CD14-positive monocyte (primary cell): ENCODE measurements at regions not wholly inside any gene's neighbourhood (a gene's known extent, or its start where the extent isn't known, plus 50 kb on each side); places are given as distances from the start of the nearest gene placed in this dataset.
"Not testable (repeated sequence)": the region's sequence is repeated elsewhere in the genome, so short reads cannot be mapped to it uniquely, and the experiment has no call there.

Experiments used
- DNase-seq, 3 donors: peaks; one replicate each; pipeline ENCODE4 v3.0.0-alpha.2; 2011 to 2022
- H2AFZ ChIP-seq: 2 replicates; pipeline ENCODE4 v1.6.0; 2012; ENCODE audit warnings: mild to moderate bottlenecking, low read depth, low read length, inconsistent platforms; ENCODE audit not compliant: insufficient read depth, poor library complexity, severe bottlenecking
- H3K27ac ChIP-seq, 2 donors: 1 replicate in 1 of 2; 2 replicates in 1 of 2; pipeline ENCODE4 v1.5.1; 2012 to 2013; ENCODE audit warnings: low read length in 2 of 2, control low read depth in 1 of 2, inconsistent platforms in 1 of 2, low read depth in 1 of 2, mild to moderate bottlenecking in 1 of 2
- H3K27me3 ChIP-seq, 2 donors: one replicate each; pipeline versions ENCODE4 v1.6.0 to v1.6.1; 2011 to 2013; ENCODE audit warnings: low read length in 2 of 2; ENCODE audit not compliant: control insufficient read depth in 2 of 2, insufficient read depth in 2 of 2
- H3K36me3 ChIP-seq, 2 donors: replicated peaks in 1 of 2; 1 replicate in 1 of 2; 2 replicates in 1 of 2; pipeline versions ENCODE4 v1.5.1 to v1.6.1; 2012 to 2013; ENCODE audit warnings: low read length in 2 of 2, control low read depth in 1 of 2, inconsistent platforms in 1 of 2, mild to moderate bottlenecking in 1 of 2; ENCODE audit not compliant: insufficient read depth in 2 of 2, control insufficient read depth in 1 of 2
- H3K4me1 ChIP-seq, 2 donors: 1 replicate in 1 of 2; 2 replicates in 1 of 2; pipeline versions ENCODE4 v1.5.1 to v1.6.1; 2012 to 2013; ENCODE audit warnings: low read length in 2 of 2, control low read depth in 1 of 2, inconsistent platforms in 1 of 2, mild to moderate bottlenecking in 1 of 2, moderate library complexity in 1 of 2; ENCODE audit not compliant: insufficient read depth in 2 of 2, control insufficient read depth in 1 of 2
- H3K4me2 ChIP-seq: replicated peaks from 2 replicates; pipeline ENCODE3; 2012; ENCODE audit warnings: low read length, moderate library complexity, mild to moderate bottlenecking; ENCODE audit not compliant: poor library complexity, severe bottlenecking; ENCODE audit errors: extremely low read depth
- H3K4me3 ChIP-seq, 3 experiments: fragments of 200-600 bp in 1 of 3; sonication (generic) in 1 of 3; replicated peaks in 1 of 3; 1 replicate in 2 of 3; 2 replicates in 1 of 3; pipeline ENCODE4 v1.5.1; 2011 to 2013; ENCODE audit warnings: low read length in 3 of 3, mild to moderate bottlenecking in 3 of 3, control low read depth in 2 of 3, low read depth in 2 of 3, inconsistent platforms in 1 of 3, moderate library complexity in 1 of 3
- H3K79me2 ChIP-seq: 2 replicates; pipeline ENCODE4 v1.6.0; 2012; ENCODE audit warnings: mild to moderate bottlenecking, control low read depth, inconsistent platforms, low read length, moderate library complexity; ENCODE audit not compliant: insufficient read depth
- H3K9ac ChIP-seq: 2 replicates; pipeline ENCODE4 v1.6.0; 2017; ENCODE audit warnings: low read length, mild to moderate bottlenecking; ENCODE audit not compliant: insufficient read depth, poor library complexity, severe bottlenecking
- H3K9me3 ChIP-seq, 2 donors: replicated peaks in 1 of 2; 1 replicate in 1 of 2; 2 replicates in 1 of 2; pipeline versions ENCODE4 v1.5.1 to v1.6.1; 2012 to 2013; ENCODE audit warnings: low read length in 2 of 2, control low read depth in 1 of 2; ENCODE audit not compliant: control insufficient read depth in 1 of 2, insufficient read depth in 1 of 2
- H4K20me1 ChIP-seq: 2 replicates; pipeline ENCODE4 v1.6.0; 2012; ENCODE audit warnings: mild to moderate bottlenecking, low read length, control low read depth, moderate library complexity; ENCODE audit not compliant: insufficient read depth
- H3K27ac Mint-ChIP-seq, 7 donors: one replicate each; pipeline ENCODE4 v1.8.0; 2020; ENCODE audit warnings: mild to moderate bottlenecking in 7 of 7, mixed read lengths in 7 of 7, moderate library complexity in 6 of 7, inconsistent platforms in 2 of 7
- H3K27me3 Mint-ChIP-seq, 3 donors: one replicate each; pipeline ENCODE4 v1.8.0; 2021 to 2022; ENCODE audit warnings: low read depth in 3 of 3, mild to moderate bottlenecking in 3 of 3, mixed read lengths in 3 of 3, moderate library complexity in 3 of 3, inconsistent platforms in 1 of 3
- H3K36me3 Mint-ChIP-seq, 2 donors: one replicate each; pipeline ENCODE4 v1.8.0; 2020; ENCODE audit warnings: mixed read lengths in 2 of 2, inconsistent platforms in 1 of 2, mild to moderate bottlenecking in 1 of 2
- H3K4me1 Mint-ChIP-seq: one replicate; pipeline ENCODE4 v1.8.0; 2020; ENCODE audit warnings: mild to moderate bottlenecking, mixed read lengths
- H3K4me3 Mint-ChIP-seq, 2 donors: one replicate each; pipeline ENCODE4 v1.8.0; 2020; ENCODE audit warnings: mild to moderate bottlenecking in 2 of 2, mixed read lengths in 2 of 2, moderate library complexity in 1 of 2
- H3K9me3 Mint-ChIP-seq, 7 donors: one replicate each; pipeline ENCODE4 v1.8.0; 2020 to 2022; ENCODE audit warnings: mixed read lengths in 7 of 7, mild to moderate bottlenecking in 6 of 7, moderate library complexity in 6 of 7, inconsistent platforms in 2 of 7
- CTCF ChIP-seq: fragments of 200-600 bp; IDR thresholded peaks from one replicate; pipeline ENCODE4 v1.8.0; 2022; ENCODE audit warnings: antibody characterized with exemption, mild to moderate bottlenecking
- WGBS: methylation state at CpG from one replicate; pipeline ENCODE4 v1.1.5; 2013; ENCODE audit warnings: missing lambda C conversion rate; ENCODE audit not compliant: insufficient coverage; 5-methylcytosine and 5-hydroxymethylcytosine counted together
- intact Hi-C, 2 donors: fragments of 100-400 bp; cut with micrococcal nuclease; formaldehyde crosslinking; loops; one replicate each; pipeline versions ENCODE4 v1.15.0 to v1.15.1; 2023

GRCh38 chr15:36029606-36030210 is 483.7 kb upstream of the DPH6 start:
- intact Hi-C loops, result no loop called here
- 100% methylated on average over 1 of the region's 5 CpGs for WGBS

GRCh38 chr15:36039996-36040572 is 494.1 kb upstream of the DPH6 start:
- Histone ChIP-seq H3K4me1 (no peaks in the 10 kb centered on the region), H3K27me3 (no peaks in the 10 kb centered on the region), H3K36me3 (no peaks in the 10 kb centered on the region), H2AFZ (no peak overlapping the region), H3K9me3 (peaks cover 16 to 24% of the 10 kb centered on the region in 2 donors), H3K27ac (no peak overlapping the region), H3K79me2 (no peaks in the 10 kb centered on the region), H4K20me1 (no peaks in the 10 kb centered on the region), H3K4me3 (no peak overlapping the region), H3K9ac (no peak overlapping the region), H3K4me2 (no peak overlapping the region)
- intact Hi-C loops, result no loop called here
- no peaks in the 10 kb centered on the region for H3K36me3 Mint-ChIP-seq
- H3K27me3 Mint-ChIP-seq, result peaks cover 0 to 2% (median 0%) of the 10 kb centered on the region in 3 donors
- H3K4me3 Mint-ChIP-seq, result no peak overlapping the region
- no peak for TF ChIP-seq CTCF
- WGBS, result no CpG with 5 or more reads among the region's 5 CpGs
- DNase-seq, result no peak
- H3K27ac Mint-ChIP-seq, result no peak overlapping the region
- peaks cover 2 to 23% (median 12%) of the 10 kb centered on the region in 7 donors for H3K9me3 Mint-ChIP-seq
- H3K4me1 Mint-ChIP-seq, result no peaks in the 10 kb centered on the region

More at GRCh38 chr15:36029606-36030210, 483.7 kb upstream of the DPH6 start:
- H3K4me1 Mint-ChIP-seq, result no peaks in the 10 kb centered on the region
- H3K36me3 Mint-ChIP-seq, result no peaks in the 10 kb centered on the region
- H3K36me3 ChIP-seq, result no peaks in the 10 kb centered on the region
- peaks cover 0 to 17% (median 3%) of the 10 kb centered on the region in 7 donors for H3K9me3 Mint-ChIP-seq
- no peak overlapping the region for H3K9ac ChIP-seq
- H3K27me3 Mint-ChIP-seq, result peaks cover 0 to 2% (median 0%) of the 10 kb centered on the region in 3 donors
- TF ChIP-seq CTCF, result no peak
- no peak overlapping the region for H2AFZ ChIP-seq
- no peak overlapping the region for H3K4me2 ChIP-seq
- no peaks in the 10 kb centered on the region for H3K4me1 ChIP-seq
- no peak overlapping the region for H3K4me3 ChIP-seq
- no peaks in the 10 kb centered on the region for H3K27me3 ChIP-seq
- no peaks in the 10 kb centered on the region for H4K20me1 ChIP-seq
- H3K4me3 Mint-ChIP-seq, result no peak overlapping the region
- H3K27ac Mint-ChIP-seq, result no peak overlapping the region
- H3K9me3 ChIP-seq, result peaks cover 3 to 23% of the 10 kb centered on the region in 2 donors
- no peak overlapping the region for H3K27ac ChIP-seq
- no peaks in the 10 kb centered on the region for H3K79me2 ChIP-seq
- DNase-seq, result no peak

GRCh38 chr15:36047018-36047716 is 501.2 kb upstream of the DPH6 start:
- H3K9ac ChIP-seq, H3K27me3 ChIP-seq, H3K36me3 Mint-ChIP-seq, H3K4me3 ChIP-seq, H3K4me1 Mint-ChIP-seq, H3K27me3 Mint-ChIP-seq, H2AFZ ChIP-seq, intact Hi-C loops, H3K4me2 ChIP-seq, H3K27ac ChIP-seq, H3K79me2 ChIP-seq, H3K27ac Mint-ChIP-seq, H3K4me1 ChIP-seq, H3K36me3 ChIP-seq, H3K4me3 Mint-ChIP-seq, H4K20me1 ChIP-seq, DNase-seq: not testable (repeated sequence)
- H3K9me3 Mint-ChIP-seq, result peaks cover 7 to 13% (median 13%) of the 10 kb centered on the region in 7 donors
- 96% methylated on average over 34 of the region's 36 CpGs for WGBS
- H3K9me3 ChIP-seq, result peaks cover 10 to 11% of the 10 kb centered on the region in 2 donors
